Mesendoderm (in vitro differentiated cells): ENCODE measurements at regions not wholly inside any gene's neighbourhood (a gene's known extent, or its start where the extent isn't known, plus 50 kb on each side); places are given as distances from the start of the nearest gene placed in this dataset.
"Not testable (repeated sequence)": the region's sequence is repeated elsewhere in the genome, so short reads cannot be mapped to it uniquely, and the experiment has no call there.

Experiments used
- DNase-seq: peaks from one replicate; pipeline ENCODE4 v3.0.0; 2013
- H2AK5ac ChIP-seq: 2 replicates; pipeline ENCODE4 v1.6.1; 2013; ENCODE audit warnings: low read length, inconsistent platforms
- H2BK120ac ChIP-seq: 2 replicates; pipeline ENCODE4 v1.6.1; 2013; ENCODE audit warnings: low read depth, mild to moderate bottlenecking, low read length, moderate library complexity, mixed read lengths
- H2BK15ac ChIP-seq: replicated peaks from 2 replicates; pipeline ENCODE4 v1.6.1; 2013; ENCODE audit warnings: low read depth, mild to moderate bottlenecking, moderate library complexity
- H2BK5ac ChIP-seq: 2 replicates; pipeline ENCODE4 v1.6.1; 2013; ENCODE audit warnings: low read length, inconsistent platforms
- H3K18ac ChIP-seq: 2 replicates; pipeline ENCODE4 v1.6.1; 2013; ENCODE audit warnings: mild to moderate bottlenecking, low read length, mixed read lengths
- H3K23ac ChIP-seq: one replicate; pipeline ENCODE4 v1.6.1; 2013; ENCODE audit warnings: low read length
- H3K27ac ChIP-seq: 2 replicates; pipeline ENCODE4 v1.5.1; 2013; ENCODE audit warnings: low read depth, mild to moderate bottlenecking, inconsistent platforms, low read length, moderate library complexity
- H3K27me3 ChIP-seq: 2 replicates; pipeline ENCODE4 v1.6.1; 2013; ENCODE audit warnings: low read length, control low read depth, mild to moderate bottlenecking, inconsistent platforms; ENCODE audit not compliant: insufficient read depth, poor library complexity
- H3K36me3 ChIP-seq: 2 replicates; pipeline ENCODE4 v1.6.1; 2013; ENCODE audit warnings: low read length, inconsistent platforms; ENCODE audit not compliant: control insufficient read depth, insufficient read depth
- H3K4ac ChIP-seq: one replicate; pipeline ENCODE4 v1.6.1; 2013; ENCODE audit warnings: low read depth, mild to moderate bottlenecking, low read length, moderate library complexity
- H3K4me1 ChIP-seq: 2 replicates; pipeline ENCODE4 v1.6.1; 2013; ENCODE audit warnings: low read depth, low read length, inconsistent platforms; ENCODE audit not compliant: control insufficient read depth
- H3K4me2 ChIP-seq: 2 replicates; pipeline ENCODE4 v1.6.1; 2013; ENCODE audit warnings: low read length
- H3K4me3 ChIP-seq: 2 replicates; pipeline ENCODE4 v1.5.1; 2013; ENCODE audit warnings: mild to moderate bottlenecking, low read length
- H3K56ac ChIP-seq: one replicate; pipeline ENCODE4 v1.6.1; 2013; ENCODE audit warnings: low read length
- H3K79me1 ChIP-seq: 2 replicates; pipeline ENCODE4 v1.6.1; 2013; ENCODE audit warnings: low read length, inconsistent platforms
- H3K79me2 ChIP-seq: 2 replicates; pipeline ENCODE4 v1.6.1; 2013; ENCODE audit warnings: mild to moderate bottlenecking, low read length; ENCODE audit not compliant: control insufficient read depth, insufficient read depth
- H3K9ac ChIP-seq: 2 replicates; pipeline ENCODE4 v1.6.1; 2013; ENCODE audit warnings: low read length, inconsistent platforms
- H4K5ac ChIP-seq: one replicate; pipeline ENCODE4 v1.6.1; 2013; ENCODE audit warnings: low read length
- H4K8ac ChIP-seq: one replicate; pipeline ENCODE4 v1.6.1; 2013; ENCODE audit warnings: low read depth, mild to moderate bottlenecking, control low read depth, low read length, moderate library complexity
- WGBS: extraction: QIAGEN DNeasy Blood & Tissue Kit; methylation state at CpG from one replicate; pipeline ENCODE4 v1.1.7; 2013; ENCODE audit warnings: low lambda C conversion rate, missing lambda C conversion rate; ENCODE audit not compliant: insufficient coverage; ENCODE audit errors: extremely low coverage; 5-methylcytosine and 5-hydroxymethylcytosine counted together

DNA sequence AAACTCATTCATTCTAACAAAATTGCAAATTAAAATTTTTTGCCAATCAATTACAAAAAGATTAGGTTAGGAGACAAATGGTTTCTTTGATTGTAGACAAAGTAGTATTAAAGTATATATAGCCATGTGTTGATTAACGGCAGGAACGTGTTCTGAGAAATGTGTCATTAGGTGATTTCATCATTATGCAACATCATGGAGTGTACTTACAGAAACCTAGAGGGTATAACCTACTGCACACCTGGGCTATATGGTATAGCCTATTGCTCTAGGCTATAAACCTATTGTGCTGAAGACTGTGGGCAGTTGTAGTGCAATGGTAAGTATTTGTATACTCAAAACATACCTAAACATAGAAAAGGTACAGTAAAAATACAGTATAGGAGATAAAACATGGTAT lies 906.8 kb upstream of the SPRY2 start:
- Histone ChIP-seq H4K5ac (no peak overlapping the region), H2BK120ac (no peak overlapping the region), H2BK5ac (no peak overlapping the region), H2AK5ac (no peak overlapping the region), H3K4ac (no peak overlapping the region), H3K18ac (no peak overlapping the region), H3K4me3 (no peak overlapping the region), H3K79me2 (no peaks in the 10 kb centered on the region), H3K56ac (no peak overlapping the region), H3K23ac (no peak overlapping the region), H4K8ac (no peak overlapping the region), H3K4me2 (no peak overlapping the region), H3K27ac (no peak overlapping the region), H2BK15ac (no peak overlapping the region), H3K79me1 (no peaks in the 10 kb centered on the region), H3K4me1 (no peaks in the 10 kb centered on the region), H3K27me3 (no peaks in the 10 kb centered on the region), H3K36me3 (no peaks in the 10 kb centered on the region), H3K9ac (no peak overlapping the region)
- DNase-seq: no peak
- no CpG with 5 or more reads among the region's 2 CpGs for whole genome bisulfite sequencing

DNA sequence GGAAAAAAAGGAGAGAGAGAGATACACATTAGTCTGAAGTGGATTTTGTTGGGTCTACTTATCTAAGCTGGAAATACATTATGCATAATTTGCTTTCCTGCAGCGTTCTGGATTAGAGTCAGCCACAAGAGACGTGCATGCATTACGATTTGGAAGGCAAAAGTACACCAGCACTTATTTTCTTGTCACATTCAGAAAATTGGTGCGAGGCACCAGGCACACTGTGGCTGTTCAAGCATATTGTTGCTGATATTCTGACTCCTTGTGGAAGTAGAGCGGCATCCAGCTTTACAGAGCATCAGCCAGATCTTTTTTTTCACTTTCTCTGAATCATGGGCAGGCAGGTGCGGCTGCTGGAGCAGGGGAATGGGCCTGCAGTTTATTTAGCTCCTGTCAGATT lies 905.6 kb upstream of the SPRY2 start:
- H4K8ac ChIP-seq: no peak overlapping the region
- H3K56ac ChIP-seq: no peak overlapping the region
- no peaks in the 10 kb centered on the region for H3K36me3 ChIP-seq
- no peak overlapping the region for H3K18ac ChIP-seq
- no peaks in the 10 kb centered on the region for H3K79me2 ChIP-seq
- no peak overlapping the region for H2BK5ac ChIP-seq
- no peak overlapping the region for H3K4me2 ChIP-seq
- H2BK15ac ChIP-seq: no peak overlapping the region
- no peak overlapping the region for H3K9ac ChIP-seq
- no peak overlapping the region for H3K4me3 ChIP-seq
- DNase-seq: no peak
- no peak overlapping the region for H3K23ac ChIP-seq
- H3K4ac ChIP-seq: no peak overlapping the region
- H2BK120ac ChIP-seq: no peak overlapping the region
- H3K27ac ChIP-seq: no peak overlapping the region
- H3K27me3 ChIP-seq: no peaks in the 10 kb centered on the region
- WGBS: no CpG with 5 or more reads among the region's 6 CpGs
- no peaks in the 10 kb centered on the region for H3K79me1 ChIP-seq
- no peaks in the 10 kb centered on the region for H3K4me1 ChIP-seq
- H4K5ac ChIP-seq: no peak overlapping the region
- H2AK5ac ChIP-seq: no peak overlapping the region

DNA sequence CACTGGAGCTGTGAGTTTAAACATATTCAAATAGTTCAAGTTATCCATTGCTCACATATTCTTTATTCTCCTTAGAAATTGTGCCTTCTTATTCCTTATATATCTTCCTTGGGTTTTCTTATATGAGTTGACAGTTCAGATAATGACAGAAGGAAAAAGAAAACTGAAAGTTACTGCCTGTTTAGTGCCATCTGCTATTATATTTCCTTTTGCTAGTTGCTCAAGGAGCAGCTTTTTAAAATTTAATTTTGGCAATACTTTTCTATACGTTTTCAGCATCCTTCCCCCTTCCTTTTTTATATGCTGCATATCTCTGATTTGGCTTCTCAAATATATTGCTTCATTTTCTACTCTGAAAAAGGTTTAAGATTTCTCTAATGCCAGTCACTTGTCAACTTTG lies 903.1 kb upstream of the SPRY2 start:
- Histone ChIP-seq H3K9ac (no peak overlapping the region), H3K27ac (no peak overlapping the region), H3K79me1 (no peaks in the 10 kb centered on the region), H4K8ac (no peak overlapping the region), H3K18ac (no peak overlapping the region), H2BK120ac (no peak overlapping the region), H3K4me3 (no peak overlapping the region), H3K23ac (no peak overlapping the region), H2BK5ac (no peak overlapping the region), H3K4me1 (no peaks in the 10 kb centered on the region), H3K36me3 (no peaks in the 10 kb centered on the region), H3K27me3 (no peaks in the 10 kb centered on the region), H2BK15ac (no peak overlapping the region), H2AK5ac (no peak overlapping the region), H3K56ac (no peak overlapping the region), H3K79me2 (no peaks in the 10 kb centered on the region), H3K4me2 (no peak overlapping the region), H4K5ac (no peak overlapping the region), H3K4ac (no peak overlapping the region)
- WGBS: no CpG with 5 or more reads among the region's 1 CpG
- no peak for DNase-seq

DNA sequence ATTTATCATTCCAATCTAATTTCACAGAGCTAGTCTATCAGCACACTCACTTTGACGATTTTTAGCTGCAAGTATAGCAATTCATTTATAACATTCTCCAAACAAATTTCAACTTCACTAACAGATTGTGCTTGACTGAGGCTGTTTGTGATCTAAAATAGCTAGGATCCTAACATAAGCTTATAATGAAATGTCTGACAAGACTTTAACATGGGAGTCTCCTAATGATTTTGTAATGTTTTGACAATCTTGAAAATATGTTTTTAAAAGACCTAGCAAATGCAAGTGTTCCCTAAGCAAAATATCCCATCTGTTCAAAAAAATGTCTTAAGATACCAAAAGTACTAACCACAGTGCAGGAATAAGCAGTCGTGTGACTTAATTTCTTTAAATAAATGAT lies 889.5 kb upstream of the SPRY2 start:
- Histone ChIP-seq H3K4me1 (no peaks in the 10 kb centered on the region), H2BK15ac (no peak overlapping the region), H3K4ac (no peak overlapping the region), H3K23ac (no peak overlapping the region), H3K79me1 (no peaks in the 10 kb centered on the region), H3K27me3 (no peaks in the 10 kb centered on the region), H3K18ac (no peak overlapping the region), H4K5ac (no peak overlapping the region), H3K4me2 (no peak overlapping the region), H2BK5ac (no peak overlapping the region), H3K36me3 (no peaks in the 10 kb centered on the region), H3K9ac (no peak overlapping the region), H3K56ac (no peak overlapping the region), H3K79me2 (no peaks in the 10 kb centered on the region), H2BK120ac (no peak overlapping the region), H3K27ac (no peak overlapping the region), H3K4me3 (no peak overlapping the region), H4K8ac (no peak overlapping the region), H2AK5ac (no peak overlapping the region)
- WGBS: 100% methylated on average over 1 of the region's 2 CpGs
- no peak for DNase-seq

DNA sequence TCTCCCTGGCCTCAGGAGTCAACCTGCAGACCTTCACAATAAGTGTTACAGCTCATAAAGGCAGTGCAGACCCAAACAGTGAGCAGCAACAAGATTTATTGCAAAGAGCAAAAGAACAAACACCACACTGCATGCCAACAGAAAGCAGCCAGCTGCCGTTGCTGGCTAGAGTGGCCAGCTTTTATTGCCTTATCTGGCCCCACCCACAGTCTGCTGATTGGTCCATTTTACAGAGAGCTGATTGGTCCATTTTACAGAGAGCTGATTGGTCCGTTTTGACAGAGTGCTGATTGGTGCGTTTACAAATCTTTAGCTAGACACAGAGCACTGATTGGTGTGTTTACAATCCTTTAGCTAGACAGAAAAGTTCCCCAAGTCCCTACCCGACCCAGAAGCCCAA lies 885.9 kb upstream of the SPRY2 start:
- not testable (repeated sequence) for H3K56ac ChIP-seq, H3K79me2 ChIP-seq, H3K4me3 ChIP-seq, H2BK15ac ChIP-seq, H3K18ac ChIP-seq, H3K4ac ChIP-seq, H3K27ac ChIP-seq, H3K4me2 ChIP-seq, DNase-seq, H3K4me1 ChIP-seq, H2AK5ac ChIP-seq, H3K79me1 ChIP-seq, H4K8ac ChIP-seq, H4K5ac ChIP-seq, H2BK120ac ChIP-seq, H3K36me3 ChIP-seq, H3K9ac ChIP-seq, H2BK5ac ChIP-seq, H3K27me3 ChIP-seq, H3K23ac ChIP-seq
- no CpG with 5 or more reads among the region's 4 CpGs for WGBS

DNA sequence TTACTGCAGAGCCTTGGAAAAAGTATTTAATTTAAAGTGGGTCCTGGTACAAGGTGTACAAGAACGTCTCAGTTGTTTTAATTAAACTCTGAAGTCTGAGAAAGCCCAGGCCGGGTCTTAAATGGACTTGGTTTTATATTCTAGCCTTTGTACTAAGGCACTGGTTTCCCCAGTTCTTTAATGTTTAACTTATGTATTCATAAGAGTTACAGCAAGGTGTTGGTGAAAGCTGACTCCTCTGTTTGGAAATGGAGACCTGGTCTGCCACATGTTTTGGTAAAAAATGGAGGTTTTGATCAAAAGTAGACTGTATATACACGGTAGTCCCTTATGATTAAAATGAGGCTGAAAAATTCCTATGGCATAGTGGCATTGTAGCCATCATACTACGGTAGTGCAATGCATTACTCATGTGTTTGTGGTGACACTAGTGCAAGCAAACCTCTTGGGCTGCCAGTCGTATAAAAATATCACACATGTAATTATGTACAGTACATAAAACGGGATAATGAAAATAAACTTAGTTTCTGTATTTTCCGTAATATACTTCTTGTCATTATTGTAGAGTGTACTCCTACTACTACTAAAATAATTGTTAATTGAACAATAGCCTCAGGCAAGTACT lies 883.4 kb upstream of the SPRY2 start:
- Histone ChIP-seq H3K36me3 (no peaks in the 10 kb centered on the region), H3K4me3 (no peak overlapping the region), H3K23ac (no peak overlapping the region), H3K4me2 (no peak overlapping the region), H3K79me2 (no peaks in the 10 kb centered on the region), H3K56ac (no peak overlapping the region), H4K8ac (no peak overlapping the region), H4K5ac (no peak overlapping the region), H3K4ac (no peak overlapping the region), H2BK5ac (no peak overlapping the region), H2AK5ac (no peak overlapping the region), H2BK15ac (no peak overlapping the region), H3K9ac (no peak overlapping the region), H2BK120ac (no peak overlapping the region), H3K27me3 (no peaks in the 10 kb centered on the region), H3K4me1 (no peaks in the 10 kb centered on the region), H3K18ac (no peak overlapping the region), H3K79me1 (no peaks in the 10 kb centered on the region), H3K27ac (no peak overlapping the region)
- no peak for DNase-seq
- WGBS: no CpG with 5 or more reads among the region's 7 CpGs
